NB4 (cell line): ENCODE measurements at regions not wholly inside any gene's neighbourhood (a gene's known extent, or its start where the extent isn't known, plus 50 kb on each side); places are given as distances from the start of the nearest gene placed in this dataset.

Experiments
- CTCF ChIP-seq: IDR thresholded peaks from one replicate; pipeline ENCODE4 v1.5.1; 2012; ENCODE audit warnings: low read depth, low read length
- POLR2A ChIP-seq: IDR thresholded peaks from 2 replicates; pipeline ENCODE4 v1.6.1; 2011; ENCODE audit warnings: mild to moderate bottlenecking; ENCODE audit not compliant: insufficient read length; ENCODE audit errors: extremely low read depth

- TF ChIP-seq CTCF (no peak), POLR2A (no peak)
These were observed 714.0 kb downstream of the UTRN start for GRCh38 chr6:144999127-144999526.
